ES-I3 (cell line): ENCODE measurements at regions not wholly inside any gene's neighbourhood (a gene's known extent, or its start where the extent isn't known, plus 50 kb on each side); places are given as distances from the start of the nearest gene placed in this dataset.

Experiments
- H3K36me3 ChIP-seq: 2 replicates; pipeline ENCODE4 v1.6.1; 2013; ENCODE audit warnings: mild to moderate bottlenecking, low read length, control low read depth, moderate library complexity; ENCODE audit not compliant: insufficient read depth
- H3K4me1 ChIP-seq: 2 replicates; pipeline ENCODE4 v1.6.1; 2013; ENCODE audit warnings: mild to moderate bottlenecking, control low read depth, low read length; ENCODE audit not compliant: insufficient read depth
- H3K9ac ChIP-seq: 2 replicates; pipeline ENCODE4 v1.6.1; 2013; ENCODE audit warnings: low read depth, mild to moderate bottlenecking, low read length, moderate library complexity
- H3K9me3 ChIP-seq: 2 replicates; pipeline ENCODE4 v1.6.1; 2013; ENCODE audit warnings: mild to moderate bottlenecking, low read length, moderate library complexity; ENCODE audit not compliant: control insufficient read depth, insufficient read depth

- Histone ChIP-seq H3K9ac (peak overlapping the region; percentile 40; the same call in 1 of the 2 replicates), H3K4me1 (peaks cover 17% of the 10 kb centered on the region; the same call in 1 of the 2 replicates), H3K9me3 (no peaks in the 10 kb centered on the region), H3K36me3 (no peaks in the 10 kb centered on the region; the same call in 1 of the 2 replicates)
Measured at GRCh38 chr3:147939839-147940238, 530.7 kb downstream of the ZIC1 start.

- H3K9ac ChIP-seq, result no peak overlapping the region
- no peaks in the 10 kb centered on the region for H3K9me3 ChIP-seq
- peaks cover 20% of the 10 kb centered on the region for H3K4me1 ChIP-seq
- no peaks in the 10 kb centered on the region; the same call in 1 of the 2 replicates for H3K36me3 ChIP-seq
Measured at GRCh38 chr3:147940405-147941193, 531.4 kb downstream of the ZIC1 start.

- Histone ChIP-seq H3K9ac (no peak overlapping the region), H3K36me3 (no peaks in the 10 kb centered on the region; the same call in 1 of the 2 replicates), H3K4me1 (peaks cover 24% of the 10 kb centered on the region), H3K9me3 (no peaks in the 10 kb centered on the region)
Measured at GRCh38 chr3:147941969-147942368, 532.8 kb downstream of the ZIC1 start.

- Histone ChIP-seq H3K9me3 (no peaks in the 10 kb centered on the region), H3K9ac (no peak overlapping the region), H3K4me1 (peaks cover 20% of the 10 kb centered on the region)
Measured at GRCh38 chr3:147943265-147943945, 534.2 kb downstream of the ZIC1 start.

GRCh38 chr3:147945968-147946519, 536.9 kb downstream of the ZIC1 start:
- H3K9ac ChIP-seq, result no peak overlapping the region

More at GRCh38 chr3:147943265-147943945, 534.2 kb downstream of the ZIC1 start:
- H3K36me3 ChIP-seq, result no peaks in the 10 kb centered on the region; the same call in 1 of the 2 replicates

GRCh38 chr3:147956615-147957014, 547.5 kb downstream of the ZIC1 start:
- no peaks in the 10 kb centered on the region for H3K9me3 ChIP-seq
- H3K36me3 ChIP-seq, result no peaks in the 10 kb centered on the region
- no peaks in the 10 kb centered on the region; the same call in 1 of the 2 replicates for H3K4me1 ChIP-seq
- no peak overlapping the region for H3K9ac ChIP-seq

More at GRCh38 chr3:147945968-147946519, 536.9 kb downstream of the ZIC1 start:
- peaks cover 14% of the 10 kb centered on the region for H3K4me1 ChIP-seq
- no peaks in the 10 kb centered on the region for H3K9me3 ChIP-seq
- no peaks in the 10 kb centered on the region; the same call in 1 of the 2 replicates for H3K36me3 ChIP-seq

- Histone ChIP-seq H3K9me3 (no peaks in the 10 kb centered on the region), H3K36me3 (no peaks in the 10 kb centered on the region), H3K9ac (no peak overlapping the region), H3K4me1 (peaks cover 14% of the 10 kb centered on the region)
Measured at GRCh38 chr3:147958754-147959153, 549.6 kb downstream of the ZIC1 start.

- no peaks in the 10 kb centered on the region for H3K36me3 ChIP-seq
- H3K9me3 ChIP-seq, result no peaks in the 10 kb centered on the region
Measured at GRCh38 chr3:147960786-147961185, 551.6 kb downstream of the ZIC1 start.

DNA sequence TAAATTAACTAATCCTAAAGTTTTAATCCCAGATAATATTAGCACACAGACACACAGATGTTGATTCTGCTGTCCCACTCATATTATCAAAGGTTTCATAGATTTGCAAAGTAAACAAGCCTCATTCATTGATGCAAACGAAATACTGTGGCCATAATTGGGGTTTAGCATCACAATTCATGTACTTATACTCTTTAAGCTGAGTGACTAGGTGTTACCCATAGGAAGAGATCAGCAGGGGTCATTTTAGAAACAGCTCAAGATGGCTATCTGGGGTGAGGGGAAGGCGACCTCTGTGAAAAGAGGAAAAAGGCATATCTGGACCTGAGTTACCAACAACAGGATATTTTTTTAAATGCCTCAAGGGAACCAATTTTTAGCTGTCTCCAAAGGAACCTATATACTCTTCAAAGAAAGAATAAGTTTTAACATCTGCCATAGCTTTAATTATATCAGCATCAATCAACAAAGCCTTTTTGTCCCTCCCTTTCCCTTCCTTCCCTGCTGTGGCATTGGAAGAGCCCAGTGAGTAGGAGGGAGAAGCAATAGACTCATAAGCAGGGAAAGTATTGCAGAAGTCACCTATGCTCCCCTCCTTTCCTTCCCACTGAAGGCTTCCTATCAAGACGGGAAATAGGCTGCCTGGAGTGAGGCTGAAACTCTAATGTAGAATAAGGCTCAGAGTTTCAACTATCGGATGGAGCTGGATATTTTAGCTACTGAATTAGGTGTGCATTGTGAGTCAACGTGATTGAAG, 553.4 kb downstream of the ZIC1 start:
- H3K4me1 ChIP-seq, result peaks cover 20% of the 10 kb centered on the region
- no peak overlapping the region for H3K9ac ChIP-seq
- H3K9me3 ChIP-seq, result no peaks in the 10 kb centered on the region
- H3K36me3 ChIP-seq, result no peaks in the 10 kb centered on the region

More at GRCh38 chr3:147960786-147961185, 551.6 kb downstream of the ZIC1 start:
- H3K4me1 ChIP-seq, result peaks cover 19% of the 10 kb centered on the region
- no peak overlapping the region for H3K9ac ChIP-seq

- Histone ChIP-seq H3K9ac (no peak overlapping the region), H3K4me1 (peaks cover 20% of the 10 kb centered on the region), H3K36me3 (no peaks in the 10 kb centered on the region), H3K9me3 (no peaks in the 10 kb centered on the region)
Measured at GRCh38 chr3:147963711-147964110, 554.5 kb downstream of the ZIC1 start.

- Histone ChIP-seq H3K9me3 (no peaks in the 10 kb centered on the region), H3K4me1 (no peaks in the 10 kb centered on the region), H3K36me3 (no peaks in the 10 kb centered on the region), H3K9ac (no peak overlapping the region)
Measured at GRCh38 chr3:147975165-147975564, 566.0 kb downstream of the ZIC1 start.

DNA sequence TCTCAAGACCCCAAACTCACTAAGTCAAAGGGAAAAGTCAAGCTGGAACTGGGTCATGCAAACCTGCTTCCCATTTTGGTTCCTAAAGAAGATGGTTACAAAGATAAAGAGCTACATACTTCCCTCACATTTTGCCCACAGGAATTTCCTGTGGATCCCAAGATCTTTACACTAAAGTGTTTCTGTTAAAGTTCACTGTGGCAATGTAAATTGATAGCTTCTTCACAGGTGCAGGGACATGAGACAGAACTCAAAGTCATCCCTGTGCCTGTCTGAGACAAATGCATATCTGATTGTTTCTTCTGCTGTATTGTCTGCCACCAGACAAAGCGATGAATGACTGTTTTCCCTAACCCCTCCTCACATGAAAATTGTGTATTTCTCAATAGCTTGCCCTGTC, 567.8 kb downstream of the ZIC1 start:
- no peaks in the 10 kb centered on the region for H3K9me3 ChIP-seq
- no peaks in the 10 kb centered on the region for H3K36me3 ChIP-seq

DNA sequence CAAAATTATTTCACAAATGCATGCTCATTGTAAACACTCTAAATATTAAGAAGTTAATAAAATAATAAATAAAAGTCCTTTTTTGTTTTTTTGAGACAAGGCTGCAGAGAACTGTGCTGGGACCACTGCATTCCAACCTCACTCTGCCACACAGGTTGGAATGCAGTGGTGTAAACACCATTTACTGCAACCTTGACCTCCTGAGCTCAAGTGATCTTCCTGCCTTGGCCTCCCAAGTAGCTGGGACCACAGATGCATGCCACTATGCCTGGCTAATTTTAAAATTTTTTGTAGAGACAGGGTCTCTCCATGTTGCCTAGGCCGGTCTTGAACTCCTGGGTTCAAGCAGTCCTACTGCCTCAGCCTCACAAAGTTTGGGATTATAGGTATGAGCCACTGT, 578.4 kb downstream of the ZIC1 start:
- Histone ChIP-seq H3K9ac (no peak overlapping the region), H3K36me3 (no peaks in the 10 kb centered on the region), H3K4me1 (no peaks in the 10 kb centered on the region), H3K9me3 (no peaks in the 10 kb centered on the region)

More for the DNA sequence above, 567.8 kb downstream of the ZIC1 start:
- Histone ChIP-seq H3K4me1 (no peaks in the 10 kb centered on the region), H3K9ac (no peak overlapping the region)

DNA sequence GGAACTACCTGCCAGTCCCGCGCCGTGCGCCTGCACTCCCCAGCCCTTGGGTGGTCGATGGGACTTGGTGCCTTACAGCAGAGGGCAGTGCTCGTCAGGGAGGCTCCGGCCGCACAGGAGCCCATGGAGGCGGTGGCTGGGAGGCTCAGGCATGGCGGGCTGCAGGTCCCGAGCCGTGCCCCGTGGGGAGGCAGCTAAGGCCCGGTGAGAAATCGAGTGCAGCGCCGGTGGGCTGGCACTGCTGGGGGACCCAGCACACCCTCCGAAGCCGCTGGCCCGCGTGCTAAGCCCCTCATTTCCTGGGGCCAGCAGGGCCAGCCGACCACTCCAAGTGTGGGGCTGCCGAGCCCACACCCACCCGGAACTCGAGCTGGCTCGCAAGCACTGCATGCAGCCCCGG, 580.2 kb downstream of the ZIC1 start:
- Histone ChIP-seq H3K9me3 (no peaks in the 10 kb centered on the region), H3K9ac (no peak overlapping the region), H3K4me1 (no peaks in the 10 kb centered on the region), H3K36me3 (no peaks in the 10 kb centered on the region)
